ENCODE measurements at regions not wholly inside any gene's neighbourhood (a gene's known extent, or its start where the extent isn't known, plus 50 kb on each side); places are given as distances from the start of the nearest gene placed in this dataset.
"Not testable (repeated sequence)": the region's sequence is repeated elsewhere in the genome, so short reads cannot be mapped to it uniquely, and the experiment has no call there.

DNA sequence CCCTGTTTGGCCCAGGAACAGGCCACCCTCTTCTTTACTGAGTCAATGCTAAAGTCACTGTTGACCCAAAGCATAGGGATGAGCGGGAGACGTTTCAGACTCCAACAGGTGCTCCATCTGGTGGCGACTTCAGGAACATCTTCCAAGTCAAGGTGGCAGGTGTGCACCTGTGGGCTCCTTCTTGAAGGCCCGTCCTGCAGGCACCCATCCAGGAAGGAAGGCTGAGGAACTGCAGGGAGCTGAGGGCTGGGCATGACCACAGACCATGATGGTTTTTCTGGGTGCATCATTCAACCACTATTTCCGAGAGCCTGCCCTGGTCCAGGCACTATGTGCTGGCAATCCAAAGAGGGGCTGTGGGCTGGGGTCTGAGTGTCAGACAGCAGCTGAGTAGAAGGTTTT lies 142.8 kb downstream of the NDUFA10 start:
- DNase-seq = peak; percentile 60

DNA sequence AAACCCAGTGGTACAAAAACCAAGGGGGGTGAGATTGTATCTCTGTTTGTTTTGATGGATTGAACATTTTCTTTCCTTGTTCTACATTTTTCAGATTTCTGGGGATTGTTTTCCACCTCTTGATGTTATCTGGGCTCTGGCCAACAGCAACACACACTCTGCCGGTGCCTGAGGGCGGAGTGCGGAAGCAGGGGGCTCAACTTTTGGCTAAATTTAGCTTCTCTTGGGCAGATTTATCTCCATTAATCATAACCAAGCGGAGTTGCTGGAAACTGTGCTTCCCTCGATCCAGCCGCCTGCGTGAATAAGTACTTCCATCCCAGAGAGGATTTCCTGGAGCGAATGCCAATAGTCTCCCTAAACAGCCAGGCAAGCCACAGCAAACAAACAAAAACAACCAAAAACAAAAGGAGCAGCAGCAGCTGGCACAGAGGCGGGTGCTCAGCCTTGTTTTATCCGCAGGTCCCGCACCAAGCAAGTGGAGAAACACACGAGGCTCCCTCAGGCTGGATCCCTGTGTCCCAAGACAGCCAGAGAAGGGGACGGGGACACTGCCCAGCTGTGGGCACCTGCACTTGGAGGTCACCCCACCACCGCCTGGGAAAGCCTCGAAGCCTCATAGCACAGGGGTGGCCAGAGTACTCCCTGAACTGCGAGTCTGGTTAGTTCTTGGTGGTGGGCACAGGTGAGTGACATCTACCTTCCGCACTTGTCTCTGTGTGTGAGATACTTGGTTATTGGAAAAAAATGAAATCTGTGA lies 143.4 kb downstream of the NDUFA10 start:
- DNase-seq = no peak

- DNase-seq = no peak
Measured at GRCh38 chr2:239881031-239881471, 144.1 kb downstream of the NDUFA10 start.

GRCh38 chr2:239880396-239880795 lies 144.7 kb downstream of the NDUFA10 start:
- no peak for DNase-seq

GRCh38 chr2:239879423-239880084 lies 145.6 kb downstream of the NDUFA10 start:
- DNase-seq = no peak

GRCh38 chr2:239878686-239879085 lies 146.5 kb downstream of the NDUFA10 start:
- no peak for DNase-seq

DNA sequence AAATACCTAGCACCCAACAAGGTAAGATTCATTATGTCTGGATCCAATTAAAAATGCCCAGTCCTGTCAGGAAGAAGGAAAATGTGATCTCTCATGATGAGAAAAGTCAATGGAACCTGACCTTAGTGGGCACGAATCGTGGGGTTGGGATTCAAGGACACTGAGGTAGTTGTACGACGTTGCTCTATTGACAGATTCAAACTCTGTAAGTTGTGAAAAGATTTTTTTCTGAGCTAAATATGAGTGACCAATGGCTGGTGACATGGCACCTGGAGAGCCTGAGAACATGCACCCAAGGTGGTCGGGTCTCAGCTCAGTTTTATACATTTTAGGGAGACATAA lies 148.2 kb downstream of the NDUFA10 start:
- no peak for DNase-seq

GRCh38 chr2:239876271-239876947 lies 148.7 kb downstream of the NDUFA10 start:
- no peak for DNase-seq

GRCh38 chr2:239874636-239875356 lies 150.3 kb downstream of the NDUFA10 start:
- DNase-seq = no peak

DNA sequence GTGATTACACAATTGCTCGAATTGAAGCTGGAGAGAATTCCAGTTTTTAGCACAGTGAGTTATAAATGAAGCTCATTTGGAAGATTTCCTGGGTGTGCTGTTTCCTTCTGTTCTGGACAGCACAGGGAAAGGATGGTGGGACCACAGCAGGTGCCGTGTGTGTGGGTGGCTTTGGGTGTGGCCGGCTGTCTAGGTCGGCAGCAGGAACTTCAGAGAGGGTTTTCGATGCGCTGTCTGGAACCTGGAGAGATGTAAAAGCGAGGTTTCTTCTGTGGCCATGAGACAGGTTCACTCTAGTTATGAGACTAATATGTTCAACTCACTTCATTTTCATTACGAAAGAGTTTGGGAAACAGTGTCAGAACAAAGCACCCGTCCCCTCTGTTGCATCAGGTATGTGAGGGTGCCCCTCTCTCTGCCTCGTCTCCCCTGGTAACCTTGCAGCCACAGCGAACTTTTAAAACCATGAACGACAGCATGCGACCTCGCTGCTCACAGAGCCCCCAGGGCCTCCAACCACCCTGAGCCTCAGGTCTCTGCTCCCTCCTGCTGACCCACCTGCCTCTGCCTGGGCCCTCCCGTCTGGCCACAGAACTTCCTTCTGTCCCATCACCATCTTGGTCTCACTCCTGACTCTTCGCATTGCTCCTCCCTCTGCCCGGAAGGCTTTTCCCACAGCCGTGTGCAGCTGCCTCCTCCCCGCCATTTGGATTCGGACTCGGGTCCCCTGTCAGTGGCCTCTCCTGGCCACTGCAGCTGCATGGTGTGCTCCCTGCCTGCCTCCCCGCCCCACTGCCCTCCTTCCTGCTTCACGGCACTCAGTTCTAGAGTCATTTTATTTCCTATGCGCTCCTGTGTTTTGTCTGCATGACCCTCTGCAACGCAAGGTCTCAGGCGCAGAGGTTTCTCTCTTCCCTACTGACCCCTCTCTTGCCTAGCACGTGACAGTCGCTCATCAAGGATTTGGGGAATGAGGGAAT lies 151.2 kb downstream of the NDUFA10 start:
- no peak for DNase-seq

DNA sequence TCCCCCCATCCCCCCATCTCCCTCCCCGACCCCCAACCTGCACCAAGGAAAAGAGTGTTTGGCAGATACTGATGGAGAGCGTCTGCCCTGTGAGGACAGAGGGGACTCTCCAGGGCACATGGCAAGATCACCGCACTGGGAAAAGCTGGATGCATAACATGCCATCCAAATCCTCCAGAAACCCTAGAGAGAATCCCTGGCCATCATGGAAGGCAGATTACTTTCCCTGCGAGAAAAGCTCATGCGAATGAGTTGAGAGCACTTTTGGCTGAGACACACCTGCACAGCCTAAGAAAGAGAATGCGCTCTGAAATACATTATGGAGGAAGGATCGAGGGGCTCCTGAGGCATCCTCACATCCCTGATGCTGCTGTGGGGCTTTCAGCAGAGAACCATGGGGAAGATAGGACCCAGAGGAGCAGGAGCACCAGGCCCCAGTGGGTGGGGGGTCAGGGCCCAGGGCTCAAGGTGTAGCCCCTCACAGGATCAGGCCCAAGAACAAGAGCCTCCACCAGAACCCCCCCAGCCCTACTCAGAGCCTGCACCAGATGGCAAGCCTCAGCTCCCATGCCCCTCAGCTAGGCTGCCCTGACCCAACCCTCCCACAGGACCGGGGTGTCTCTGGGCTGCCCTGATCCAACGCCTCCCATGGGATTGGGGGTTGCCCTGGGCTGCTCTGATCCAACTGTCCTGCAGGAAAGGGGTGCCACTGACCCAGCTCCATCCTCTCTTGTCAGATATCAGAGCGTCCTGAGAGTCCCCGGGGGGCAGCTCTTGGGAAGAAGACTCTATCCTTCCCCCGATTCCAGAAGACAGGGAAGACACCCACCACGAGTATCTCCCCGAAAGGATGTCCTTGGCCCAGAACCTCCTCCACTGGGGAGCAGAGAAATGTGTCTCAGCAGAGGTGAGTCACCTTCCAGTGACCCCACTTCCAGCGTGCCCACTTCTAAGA lies 153.4 kb downstream of the NDUFA10 start:
- DNase-seq = no peak

- DNase-seq = no peak
Measured at GRCh38 chr2:239870863-239871262, 154.3 kb downstream of the NDUFA10 start.

GRCh38 chr2:239870276-239870675 lies 154.9 kb downstream of the NDUFA10 start:
- DNase-seq = no peak

DNA sequence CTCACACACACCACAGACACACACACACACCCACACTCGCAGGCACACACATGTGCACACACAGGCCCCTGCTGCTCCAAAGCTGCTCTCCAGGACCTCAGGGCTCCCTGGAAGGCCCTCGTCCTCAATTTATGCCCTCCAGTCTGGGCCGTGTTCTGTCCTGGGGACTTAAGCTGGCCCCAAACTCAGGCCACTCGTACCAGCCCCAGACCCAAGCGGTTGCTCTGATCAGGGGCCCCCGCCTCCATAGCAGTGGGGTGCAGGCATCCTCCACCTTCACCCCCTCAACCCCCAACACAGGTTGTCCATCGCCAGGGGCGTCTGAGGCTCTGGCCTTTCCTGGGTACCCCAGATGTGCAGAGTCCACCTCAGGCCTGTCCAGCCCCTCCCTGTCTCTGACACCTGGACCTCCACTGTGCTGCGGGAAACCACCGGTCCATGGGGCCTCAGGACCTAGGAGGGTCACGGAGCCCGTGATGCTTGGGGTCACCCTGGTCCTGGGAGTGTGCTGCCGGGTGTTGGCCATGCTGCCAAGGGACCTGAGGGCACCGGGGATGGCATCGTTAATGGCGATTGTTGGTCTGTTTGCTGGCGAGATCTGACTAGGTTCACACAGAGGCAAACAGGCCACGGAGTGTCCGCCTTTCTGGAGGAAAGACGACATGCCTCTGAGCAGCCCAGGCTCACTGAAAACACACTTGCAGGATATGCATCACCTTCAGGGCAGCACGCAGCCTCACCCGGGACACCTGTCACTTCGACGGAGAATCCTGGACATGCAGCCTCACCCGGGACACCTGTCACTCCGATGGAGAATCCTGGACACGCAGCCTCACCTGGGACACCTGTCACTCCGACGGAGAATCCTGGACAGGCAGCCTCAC lies 155.6 kb downstream of the NDUFA10 start:
- no peak for DNase-seq

DNA sequence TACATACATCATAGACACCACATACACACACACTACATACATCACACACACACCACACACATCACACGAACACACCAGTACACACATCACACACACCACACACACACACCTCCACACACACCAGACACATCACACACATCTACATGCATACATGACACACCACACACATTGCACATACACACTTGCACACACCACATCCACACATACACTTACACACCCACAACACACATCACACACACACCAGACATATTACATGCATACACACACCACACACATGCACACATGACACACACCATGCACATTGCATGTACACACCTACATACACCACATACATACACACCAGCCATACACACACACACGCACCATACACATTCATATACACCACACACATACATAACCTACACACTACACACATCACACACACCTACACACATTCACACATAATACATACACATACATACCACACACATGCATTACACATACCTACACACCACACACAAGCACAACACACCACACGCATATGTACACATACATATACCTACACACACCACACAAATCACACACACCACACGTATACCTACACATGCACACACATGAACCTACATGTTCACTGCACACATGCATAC lies 156.5 kb downstream of the NDUFA10 start:
- DNase-seq = no peak

- DNase-seq = no peak
Measured at GRCh38 chr2:239866778-239867177, 158.4 kb downstream of the NDUFA10 start.

DNA sequence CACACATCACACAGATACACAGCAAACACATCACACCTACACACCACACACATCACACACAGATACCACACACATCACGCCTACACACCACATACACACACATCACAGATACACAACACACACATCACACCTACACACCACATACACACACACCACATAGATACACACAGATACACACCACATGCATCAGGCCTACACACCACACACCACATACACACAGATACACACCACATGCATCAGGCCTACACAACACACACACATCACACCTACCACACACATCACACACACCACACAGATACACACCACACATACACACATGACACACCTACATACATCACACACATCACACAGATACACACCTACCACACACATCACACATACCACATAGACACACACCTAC lies 158.8 kb downstream of the NDUFA10 start:
- DNase-seq = no peak

GRCh38 chr2:239865856-239866255 lies 159.3 kb downstream of the NDUFA10 start:
- not testable (repeated sequence) for DNase-seq

DNA sequence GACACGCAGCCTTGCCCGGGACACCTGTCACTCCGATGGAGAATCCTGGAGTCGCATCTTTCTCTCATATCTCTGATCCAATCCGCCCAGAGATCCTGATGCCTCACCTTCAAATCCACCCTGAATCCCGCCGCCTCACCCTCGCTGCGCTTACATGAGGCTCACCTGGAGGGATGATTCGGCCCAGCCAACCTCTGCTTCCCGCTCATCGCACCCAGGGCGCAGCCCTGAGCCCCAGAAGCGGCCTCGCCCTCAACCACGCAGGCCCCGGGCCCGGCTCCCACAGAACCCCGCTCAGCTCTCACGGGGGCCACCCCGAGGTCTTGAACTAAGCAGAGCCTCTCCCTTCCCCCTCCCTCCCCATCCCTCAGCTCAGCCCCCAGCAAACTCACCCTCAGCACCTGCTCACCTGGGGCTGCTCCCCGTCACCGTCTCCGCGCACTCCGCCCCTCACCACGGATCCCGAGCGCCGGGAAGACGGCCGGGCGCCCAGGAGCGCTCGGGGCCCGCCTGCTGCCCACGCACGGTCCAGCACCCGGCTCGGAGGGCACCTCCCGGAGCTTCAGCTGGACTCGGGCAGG lies 160.0 kb downstream of the NDUFA10 start:
- no peak for DNase-seq

Data from retina (tissue), 1 donor.